Hepatocyte (in vitro differentiated cells): ENCODE measurements at regions not wholly inside any gene's neighbourhood (a gene's known extent, or its start where the extent isn't known, plus 50 kb on each side); places are given as distances from the start of the nearest gene placed in this dataset.

ENCODE experiments used
- DNase-seq: peaks from one replicate; pipeline ENCODE4 v3.0.0-alpha.2; 2016; ENCODE audit warnings: low spot score
- H2AFZ ChIP-seq: fragments of 200-600 bp; sonication (generic); 2 replicates; pipeline ENCODE4 v1.6.0; 2016; ENCODE audit warnings: antibody characterized with exemption, mild to moderate bottlenecking
- H3K27ac ChIP-seq: fragments of 200-600 bp; sonication (generic); 2 replicates; pipeline ENCODE4 v1.5.1; 2016; ENCODE audit warnings: mild to moderate bottlenecking
- H3K27me3 ChIP-seq: fragments of 200-600 bp; sonication (generic); 2 replicates; pipeline ENCODE4 v1.6.1; 2016
- H3K36me3 ChIP-seq: fragments of 200-600 bp; sonication (generic); replicated peaks from 2 replicates; pipeline ENCODE4 v1.5.1; 2016; ENCODE audit warnings: low read depth; ENCODE audit not compliant: insufficient read depth
- H3K4me1 ChIP-seq: fragments of 200-600 bp; sonication (generic); 2 replicates; pipeline ENCODE4 v1.5.1; 2016; ENCODE audit warnings: mild to moderate bottlenecking, moderate library complexity; ENCODE audit not compliant: insufficient read depth
- H3K4me2 ChIP-seq: fragments of 200-600 bp; sonication (generic); 2 replicates; pipeline ENCODE4 v1.6.0; 2016
- H3K4me3 ChIP-seq: fragments of 200-600 bp; sonication (generic); 2 replicates; pipeline ENCODE4 v1.5.1; 2016; ENCODE audit warnings: mild to moderate bottlenecking
- H3K79me2 ChIP-seq: fragments of 200-600 bp; sonication (generic); 2 replicates; pipeline ENCODE4 v1.6.0; 2017; ENCODE audit warnings: mild to moderate bottlenecking
- H3K9me2 ChIP-seq: fragments of 200-600 bp; sonication (generic); replicated peaks from 2 replicates; pipeline ENCODE4 v1.6.0; 2017; ENCODE audit warnings: mild to moderate bottlenecking; ENCODE audit not compliant: insufficient read depth
- H3K9me3 ChIP-seq: fragments of 200-600 bp; sonication (generic); 2 replicates; pipeline ENCODE4 v1.5.1; 2016; ENCODE audit warnings: low read depth, mild to moderate bottlenecking
- H4K20me1 ChIP-seq: fragments of 200-600 bp; sonication (generic); 2 replicates; pipeline ENCODE4 v1.6.0; 2016; ENCODE audit warnings: mild to moderate bottlenecking; ENCODE audit not compliant: insufficient read depth, poor library complexity, severe bottlenecking
- EZH2 ChIP-seq: fragments of 200-600 bp; sonication (generic); IDR thresholded peaks from 2 replicates; pipeline ENCODE4 v1.6.1; 2016; ENCODE audit warnings: antibody characterized with exemption, mild to moderate bottlenecking, borderline replicate concordance
- EZH2phosphoT487 ChIP-seq: fragments of 200-600 bp; sonication (generic); IDR thresholded peaks from one replicate; pipeline ENCODE4 v1.6.1; 2018; ENCODE audit warnings: antibody characterized with exemption, mild to moderate bottlenecking, low read depth, moderate library complexity; ENCODE audit not compliant: unreplicated experiment, severe bottlenecking
- WGBS: methylation state at CpG from one replicate; pipeline ENCODE4 v1.1.6; 2016; ENCODE audit warnings: low lambda C conversion rate; ENCODE audit errors: missing lambda C conversion rate; 5-methylcytosine and 5-hydroxymethylcytosine counted together
- TF ChIP-seq, protein P1 (sequence below): fragments of 200-600 bp; sonication (generic); IDR thresholded peaks from 2 replicates; pipeline ENCODE4 v1.5.1; 2016; ENCODE audit warnings: antibody characterized with exemption, mild to moderate bottlenecking; ENCODE audit not compliant: poor library complexity

DNA sequence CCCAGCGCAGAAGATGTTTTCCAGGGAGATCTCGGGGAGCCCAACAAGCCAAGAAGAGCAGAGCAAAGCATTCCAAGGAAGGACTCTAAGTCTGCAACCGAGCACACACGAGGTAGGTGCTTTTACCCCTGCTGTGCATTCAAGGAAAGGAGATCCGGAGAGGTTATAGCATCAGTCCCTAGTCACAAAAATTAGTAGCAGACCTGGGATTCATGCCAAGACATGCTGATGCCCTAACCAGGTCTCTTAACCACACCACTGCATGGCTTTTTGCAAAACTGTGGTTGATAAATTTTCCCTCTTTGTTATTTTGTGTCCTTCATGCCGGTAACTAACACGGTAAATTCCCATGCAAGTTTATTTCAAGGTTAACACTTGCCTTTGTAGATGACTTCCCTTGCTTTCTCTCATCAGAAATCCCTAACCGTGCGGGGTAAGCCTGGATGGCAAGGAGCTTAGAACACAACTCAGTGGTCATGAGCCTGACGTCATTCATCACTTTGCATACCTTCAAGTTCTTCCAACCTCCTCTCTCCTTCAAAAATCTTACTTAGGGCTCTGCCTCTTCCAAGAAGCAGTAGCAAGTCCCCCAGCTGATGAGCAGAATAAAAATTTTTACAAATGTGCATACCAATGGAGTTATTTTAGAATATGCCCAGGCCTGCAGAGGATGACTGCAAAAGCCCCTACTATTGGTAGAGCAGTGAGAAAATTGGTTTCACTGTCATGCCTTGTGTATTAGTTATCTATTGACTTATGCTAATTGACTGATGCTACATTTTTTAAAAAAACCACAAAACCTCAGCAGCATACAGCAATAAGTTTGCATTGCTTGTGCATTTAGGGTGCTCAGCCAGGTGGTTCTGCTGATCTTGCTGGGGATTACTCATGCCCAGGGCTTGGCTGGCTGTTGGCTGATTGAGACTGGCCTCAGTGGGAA is 465.1 kb downstream of the MN1 start:
- Histone ChIP-seq H3K4me3 (no peak overlapping the region), H3K4me2 (no peak overlapping the region), H4K20me1 (no peaks in the 10 kb centered on the region), H3K27me3 (peaks cover 5% of the 10 kb centered on the region), H3K36me3 (no peaks in the 10 kb centered on the region), H3K9me2 (no peaks in the 10 kb centered on the region), H3K4me1 (no peaks in the 10 kb centered on the region), H3K27ac (no peak overlapping the region), H2AFZ (no peak overlapping the region), H3K79me2 (no peaks in the 10 kb centered on the region), H3K9me3 (no peaks in the 10 kb centered on the region)
- TF ChIP-seq EZH2phosphoT487 (no peak), EZH2 (no peak)
- TF ChIP-seq, protein P1, sequence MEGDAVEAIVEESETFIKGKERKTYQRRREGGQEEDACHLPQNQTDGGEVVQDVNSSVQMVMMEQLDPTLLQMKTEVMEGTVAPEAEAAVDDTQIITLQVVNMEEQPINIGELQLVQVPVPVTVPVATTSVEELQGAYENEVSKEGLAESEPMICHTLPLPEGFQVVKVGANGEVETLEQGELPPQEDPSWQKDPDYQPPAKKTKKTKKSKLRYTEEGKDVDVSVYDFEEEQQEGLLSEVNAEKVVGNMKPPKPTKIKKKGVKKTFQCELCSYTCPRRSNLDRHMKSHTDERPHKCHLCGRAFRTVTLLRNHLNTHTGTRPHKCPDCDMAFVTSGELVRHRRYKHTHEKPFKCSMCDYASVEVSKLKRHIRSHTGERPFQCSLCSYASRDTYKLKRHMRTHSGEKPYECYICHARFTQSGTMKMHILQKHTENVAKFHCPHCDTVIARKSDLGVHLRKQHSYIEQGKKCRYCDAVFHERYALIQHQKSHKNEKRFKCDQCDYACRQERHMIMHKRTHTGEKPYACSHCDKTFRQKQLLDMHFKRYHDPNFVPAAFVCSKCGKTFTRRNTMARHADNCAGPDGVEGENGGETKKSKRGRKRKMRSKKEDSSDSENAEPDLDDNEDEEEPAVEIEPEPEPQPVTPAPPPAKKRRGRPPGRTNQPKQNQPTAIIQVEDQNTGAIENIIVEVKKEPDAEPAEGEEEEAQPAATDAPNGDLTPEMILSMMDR, result no peak
- no peak for DNase-seq
- WGBS, result 78% methylated on average over 10 of the region's 10 CpGs

DNA sequence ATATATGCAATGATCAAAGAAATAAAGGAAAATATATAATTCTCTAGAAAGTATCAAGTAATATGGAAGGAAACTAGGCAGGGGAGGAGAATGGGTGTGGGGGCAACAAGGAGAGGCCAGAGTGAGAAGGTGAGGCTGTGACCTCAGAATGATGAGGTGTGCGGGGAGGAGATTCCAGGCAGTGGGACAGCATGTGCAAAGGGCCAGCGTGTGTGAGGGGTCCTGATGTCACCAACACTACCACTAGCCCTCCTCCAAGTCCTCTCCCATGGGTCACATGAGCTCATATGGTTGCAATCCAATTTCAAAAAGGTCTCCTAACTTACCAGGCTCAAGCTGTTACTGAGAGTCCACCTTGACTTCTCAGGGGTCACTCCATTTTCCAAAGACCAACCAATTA is 463.9 kb downstream of the MN1 start:
- 93% methylated on average over 2 of the region's 2 CpGs for WGBS
- H3K27ac ChIP-seq, result no peak overlapping the region
- H3K9me3 ChIP-seq, result no peaks in the 10 kb centered on the region
- H3K36me3 ChIP-seq, result no peaks in the 10 kb centered on the region
- H4K20me1 ChIP-seq, result no peaks in the 10 kb centered on the region
- no peaks in the 10 kb centered on the region for H3K4me1 ChIP-seq
- no peaks in the 10 kb centered on the region for H3K79me2 ChIP-seq
- H2AFZ ChIP-seq, result no peak overlapping the region
- peaks cover 5% of the 10 kb centered on the region for H3K27me3 ChIP-seq
- no peak overlapping the region for H3K4me3 ChIP-seq
- DNase-seq, result no peak
- TF ChIP-seq EZH2phosphoT487 (no peak), EZH2 (no peak)
- TF ChIP-seq, protein P1, result no peak
- no peak overlapping the region for H3K4me2 ChIP-seq
- H3K9me2 ChIP-seq, result no peaks in the 10 kb centered on the region

DNA sequence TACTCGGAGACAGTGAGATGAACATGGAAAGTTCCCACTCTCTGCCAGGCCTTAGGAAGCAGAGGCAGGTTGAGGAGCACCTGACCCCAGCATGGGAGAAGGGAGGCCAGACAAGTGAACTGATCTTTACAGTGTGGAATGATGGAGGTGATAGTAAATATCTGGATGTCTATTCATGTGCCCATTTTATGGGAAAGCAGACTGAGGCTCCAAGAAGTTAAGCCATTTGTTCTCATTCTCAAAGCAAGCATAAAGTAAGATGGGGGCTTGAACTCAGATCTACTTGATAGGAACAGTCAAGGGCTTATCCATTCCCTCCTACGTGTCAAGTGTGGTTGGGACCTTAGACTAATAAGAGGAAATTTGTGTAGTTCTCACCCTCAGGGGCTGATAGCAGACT is 461.5 kb downstream of the MN1 start:
- no peaks in the 10 kb centered on the region for H3K4me1 ChIP-seq
- TF ChIP-seq EZH2, result no peak
- no peak for TF ChIP-seq EZH2phosphoT487
- TF ChIP-seq, protein P1, result no peak
- H3K9me3 ChIP-seq, result peaks cover 6% of the 10 kb centered on the region
- no peak overlapping the region for H3K4me3 ChIP-seq
- H4K20me1 ChIP-seq, result no peaks in the 10 kb centered on the region
- H3K36me3 ChIP-seq, result no peaks in the 10 kb centered on the region
- peaks cover 5% of the 10 kb centered on the region for H3K27me3 ChIP-seq
- H3K27ac ChIP-seq, result no peak overlapping the region
- no peak overlapping the region for H3K4me2 ChIP-seq
- DNase-seq, result no peak
- H2AFZ ChIP-seq, result no peak overlapping the region
- WGBS, result 93% methylated on average over 2 of the region's 2 CpGs
- H3K79me2 ChIP-seq, result no peaks in the 10 kb centered on the region
- H3K9me2 ChIP-seq, result no peaks in the 10 kb centered on the region
